Epithelial cell of proximal tubule (primary cell): ENCODE measurements at regions not wholly inside any gene's neighbourhood (a gene's known extent, or its start where the extent isn't known, plus 50 kb on each side); places are given as distances from the start of the nearest gene placed in this dataset.

ENCODE experiments used
- DNase-seq: peaks from one replicate; pipeline ENCODE4 v3.0.0-alpha.2; 2011; ENCODE audit warnings: low read depth
- H3K4me3 ChIP-seq: 2 replicates; pipeline ENCODE4 v1.5.1; 2011; ENCODE audit warnings: low read depth, mild to moderate bottlenecking, low read length
- TF ChIP-seq, protein P1 (sequence below): conservative IDR thresholded peaks from 2 replicates; pipeline ENCODE4 v1.5.1; 2012; ENCODE audit warnings: low read depth, mild to moderate bottlenecking, low read length

GRCh38 chrX:20633451-20633850 lies 366.7 kb upstream of the RPS6KA3 start:
- TF ChIP-seq, protein P1, sequence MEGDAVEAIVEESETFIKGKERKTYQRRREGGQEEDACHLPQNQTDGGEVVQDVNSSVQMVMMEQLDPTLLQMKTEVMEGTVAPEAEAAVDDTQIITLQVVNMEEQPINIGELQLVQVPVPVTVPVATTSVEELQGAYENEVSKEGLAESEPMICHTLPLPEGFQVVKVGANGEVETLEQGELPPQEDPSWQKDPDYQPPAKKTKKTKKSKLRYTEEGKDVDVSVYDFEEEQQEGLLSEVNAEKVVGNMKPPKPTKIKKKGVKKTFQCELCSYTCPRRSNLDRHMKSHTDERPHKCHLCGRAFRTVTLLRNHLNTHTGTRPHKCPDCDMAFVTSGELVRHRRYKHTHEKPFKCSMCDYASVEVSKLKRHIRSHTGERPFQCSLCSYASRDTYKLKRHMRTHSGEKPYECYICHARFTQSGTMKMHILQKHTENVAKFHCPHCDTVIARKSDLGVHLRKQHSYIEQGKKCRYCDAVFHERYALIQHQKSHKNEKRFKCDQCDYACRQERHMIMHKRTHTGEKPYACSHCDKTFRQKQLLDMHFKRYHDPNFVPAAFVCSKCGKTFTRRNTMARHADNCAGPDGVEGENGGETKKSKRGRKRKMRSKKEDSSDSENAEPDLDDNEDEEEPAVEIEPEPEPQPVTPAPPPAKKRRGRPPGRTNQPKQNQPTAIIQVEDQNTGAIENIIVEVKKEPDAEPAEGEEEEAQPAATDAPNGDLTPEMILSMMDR = no peak
- no peak for DNase-seq

DNA sequence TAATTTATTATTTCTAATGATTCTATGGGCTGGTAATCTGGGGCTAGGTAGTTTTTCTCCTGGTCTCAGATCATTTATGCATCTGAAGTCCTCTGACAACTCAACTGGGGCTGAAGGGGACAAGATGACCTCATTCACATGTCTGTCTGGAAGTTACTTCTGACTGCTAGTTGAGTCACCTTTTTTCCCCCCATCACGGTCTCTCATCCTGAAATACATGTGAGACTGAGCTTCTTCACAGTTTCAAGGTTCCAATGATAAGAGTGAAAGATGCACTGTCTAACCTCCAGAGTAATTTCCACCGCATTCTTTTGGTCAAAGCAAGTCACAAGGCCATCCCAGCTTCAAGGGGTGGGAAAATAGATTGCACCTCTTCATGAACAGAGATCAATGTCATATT lies 356.7 kb upstream of the RPS6KA3 start:
- TF ChIP-seq, protein P1 = no peak
- H3K4me3 ChIP-seq = no peak overlapping the region

More at GRCh38 chrX:20633451-20633850, 366.7 kb upstream of the RPS6KA3 start:
- no peak overlapping the region for H3K4me3 ChIP-seq

DNA sequence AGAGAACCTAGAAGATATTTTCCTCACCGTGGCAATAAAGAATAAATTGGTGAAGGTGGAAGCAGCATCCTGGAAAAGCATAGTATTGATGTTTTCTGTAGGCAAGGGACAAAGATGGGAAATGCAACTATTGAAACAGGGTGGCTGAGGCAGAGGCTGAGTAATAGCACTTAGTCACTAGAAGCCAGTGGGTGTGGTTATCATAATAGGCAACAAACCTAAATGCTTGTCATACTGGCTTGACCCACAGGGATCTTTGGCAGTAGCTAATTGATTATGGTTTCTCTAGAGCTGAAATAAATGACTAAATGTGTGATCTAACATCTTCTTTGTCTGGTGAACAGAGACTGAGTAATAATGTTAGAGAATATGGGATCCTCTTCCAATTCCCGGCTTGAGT lies 353.6 kb upstream of the RPS6KA3 start:
- no peak overlapping the region for H3K4me3 ChIP-seq
- no peak for DNase-seq
- TF ChIP-seq, protein P1 = no peak

More for the DNA sequence above, 356.7 kb upstream of the RPS6KA3 start:
- peak; percentile 40 for DNase-seq

- no peak overlapping the region for H3K4me3 ChIP-seq
- no peak for DNase-seq
- TF ChIP-seq, protein P1 = no peak
Observed at GRCh38 chrX:20609916-20610415, 343.3 kb upstream of the RPS6KA3 start.

DNA sequence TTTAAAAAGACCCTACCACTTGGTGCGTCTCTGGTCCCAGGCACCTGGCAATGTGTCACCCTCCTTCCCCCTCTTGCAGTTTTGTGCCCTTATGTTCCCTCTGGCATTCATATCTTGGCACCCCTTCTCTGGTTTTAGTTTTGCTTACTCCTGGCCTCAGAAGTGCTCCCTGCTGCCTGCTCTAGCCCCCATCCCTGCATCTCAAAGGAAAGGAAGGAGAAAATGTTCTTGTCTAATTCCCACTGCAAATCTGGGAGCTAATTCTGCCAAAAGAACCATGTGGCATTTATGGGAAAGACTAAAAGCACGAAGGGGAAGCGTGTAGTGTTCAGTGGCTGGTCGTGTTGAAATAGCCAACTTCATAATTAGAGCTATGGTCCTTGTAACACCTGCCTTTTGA lies 340.1 kb upstream of the RPS6KA3 start:
- no peak overlapping the region for H3K4me3 ChIP-seq
- no peak for DNase-seq
- TF ChIP-seq, protein P1 = no peak

DNA sequence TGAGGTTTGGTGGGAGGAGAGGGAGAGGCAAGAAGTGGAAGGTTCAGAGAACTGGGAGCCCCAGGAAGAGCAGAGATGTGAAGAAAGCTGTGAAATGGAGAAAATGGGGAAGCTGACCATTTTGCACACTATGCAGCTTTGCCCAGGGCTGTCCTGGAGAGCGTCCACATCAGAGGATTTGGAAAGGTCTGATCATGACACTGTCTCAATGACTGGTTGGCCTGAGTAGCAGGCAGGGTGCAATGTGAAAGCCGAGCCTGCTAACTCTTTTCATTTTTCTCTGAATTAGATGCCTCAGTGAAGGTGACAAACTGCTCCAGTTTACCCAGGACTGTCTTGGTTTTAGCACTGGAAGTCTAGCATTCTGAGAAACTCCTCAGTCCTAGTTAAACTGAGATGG lies 330.1 kb upstream of the RPS6KA3 start:
- TF ChIP-seq, protein P1 = no peak
- no peak for DNase-seq
- no peak overlapping the region for H3K4me3 ChIP-seq

DNA sequence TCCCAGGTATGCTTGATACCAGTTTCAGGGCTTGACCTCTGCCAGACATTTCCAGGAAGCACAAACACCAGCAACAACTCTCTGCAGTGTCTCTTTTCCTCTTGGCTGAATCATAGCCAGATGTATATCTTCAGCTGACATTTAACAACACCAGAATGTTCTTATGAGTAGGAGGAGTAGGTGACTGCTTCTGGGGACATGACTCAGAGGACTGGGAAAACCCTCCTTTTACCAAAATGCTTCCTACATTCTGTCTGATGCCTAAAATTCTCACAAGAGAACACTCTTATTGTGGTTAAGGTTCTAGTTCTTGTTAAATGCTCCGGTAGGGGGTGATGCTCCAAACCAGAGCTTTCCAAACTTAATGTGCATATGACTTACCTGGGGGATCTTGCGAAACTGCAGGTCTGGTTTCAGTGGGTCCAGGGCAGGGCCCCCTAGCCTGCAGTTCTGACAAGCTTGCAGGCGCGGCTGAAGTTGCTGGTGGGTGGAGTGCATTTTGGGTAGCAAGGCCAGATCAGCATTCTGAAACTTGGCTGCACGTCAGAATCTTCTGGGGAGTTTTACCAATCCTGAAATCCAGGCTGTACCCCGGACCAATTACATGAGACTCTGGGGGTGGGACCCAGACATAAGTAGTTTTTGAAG lies 329.3 kb upstream of the RPS6KA3 start:
- DNase-seq = no peak
- TF ChIP-seq, protein P1 = no peak
- no peak overlapping the region for H3K4me3 ChIP-seq
